ENCODE measurements at regions not wholly inside any gene's neighbourhood (a gene's known extent, or its start where the extent isn't known, plus 50 kb on each side); places are given as distances from the start of the nearest gene placed in this dataset.

GRCh38 chr1:199010492-199010891 is 371.7 kb downstream of the PTPRC start:
- no peaks in the 10 kb centered on the region for H3K9me3 ChIP-seq
- peaks cover 0 to 9% (median 0%) of the 10 kb centered on the region in 4 donors for H3K4me1 ChIP-seq
- TF ChIP-seq, protein P1, sequence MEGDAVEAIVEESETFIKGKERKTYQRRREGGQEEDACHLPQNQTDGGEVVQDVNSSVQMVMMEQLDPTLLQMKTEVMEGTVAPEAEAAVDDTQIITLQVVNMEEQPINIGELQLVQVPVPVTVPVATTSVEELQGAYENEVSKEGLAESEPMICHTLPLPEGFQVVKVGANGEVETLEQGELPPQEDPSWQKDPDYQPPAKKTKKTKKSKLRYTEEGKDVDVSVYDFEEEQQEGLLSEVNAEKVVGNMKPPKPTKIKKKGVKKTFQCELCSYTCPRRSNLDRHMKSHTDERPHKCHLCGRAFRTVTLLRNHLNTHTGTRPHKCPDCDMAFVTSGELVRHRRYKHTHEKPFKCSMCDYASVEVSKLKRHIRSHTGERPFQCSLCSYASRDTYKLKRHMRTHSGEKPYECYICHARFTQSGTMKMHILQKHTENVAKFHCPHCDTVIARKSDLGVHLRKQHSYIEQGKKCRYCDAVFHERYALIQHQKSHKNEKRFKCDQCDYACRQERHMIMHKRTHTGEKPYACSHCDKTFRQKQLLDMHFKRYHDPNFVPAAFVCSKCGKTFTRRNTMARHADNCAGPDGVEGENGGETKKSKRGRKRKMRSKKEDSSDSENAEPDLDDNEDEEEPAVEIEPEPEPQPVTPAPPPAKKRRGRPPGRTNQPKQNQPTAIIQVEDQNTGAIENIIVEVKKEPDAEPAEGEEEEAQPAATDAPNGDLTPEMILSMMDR (IDR thresholded peaks at IDR 0.05), result no peak
- intact Hi-C loops (cut with DNase I; ENCODE audit: low total_unique reads), result no loop called here
- H3K4me3 ChIP-seq, result no peak overlapping the region
- no peak for DNase-seq
- H3K27me3 ChIP-seq, result no peaks in the 10 kb centered on the region
- no peak overlapping the region for H3K27ac ChIP-seq
- no peaks in the 10 kb centered on the region for H3K36me3 ChIP-seq

- no peak overlapping the region for H3K4me3 ChIP-seq
- TF ChIP-seq, protein P1 (IDR thresholded peaks at IDR 0.05), result no peak
- H3K27me3 ChIP-seq, result no peaks in the 10 kb centered on the region
- DNase-seq, result no peak
- no peaks in the 10 kb centered on the region for H3K9me3 ChIP-seq
- H3K36me3 ChIP-seq, result no peaks in the 10 kb centered on the region
- peaks cover 0 to 9% (median 0%) of the 10 kb centered on the region in 4 donors for H3K4me1 ChIP-seq
- intact Hi-C loops (cut with DNase I; ENCODE audit: low total_unique reads), result no loop called here
- no peak overlapping the region for H3K27ac ChIP-seq
Measured at GRCh38 chr1:199010933-199011332, 372.1 kb downstream of the PTPRC start.

GRCh38 chr1:199015799-199016198 is 377.0 kb downstream of the PTPRC start:
- TF ChIP-seq, protein P1 (IDR thresholded peaks at IDR 0.05), result no peak

DNA sequence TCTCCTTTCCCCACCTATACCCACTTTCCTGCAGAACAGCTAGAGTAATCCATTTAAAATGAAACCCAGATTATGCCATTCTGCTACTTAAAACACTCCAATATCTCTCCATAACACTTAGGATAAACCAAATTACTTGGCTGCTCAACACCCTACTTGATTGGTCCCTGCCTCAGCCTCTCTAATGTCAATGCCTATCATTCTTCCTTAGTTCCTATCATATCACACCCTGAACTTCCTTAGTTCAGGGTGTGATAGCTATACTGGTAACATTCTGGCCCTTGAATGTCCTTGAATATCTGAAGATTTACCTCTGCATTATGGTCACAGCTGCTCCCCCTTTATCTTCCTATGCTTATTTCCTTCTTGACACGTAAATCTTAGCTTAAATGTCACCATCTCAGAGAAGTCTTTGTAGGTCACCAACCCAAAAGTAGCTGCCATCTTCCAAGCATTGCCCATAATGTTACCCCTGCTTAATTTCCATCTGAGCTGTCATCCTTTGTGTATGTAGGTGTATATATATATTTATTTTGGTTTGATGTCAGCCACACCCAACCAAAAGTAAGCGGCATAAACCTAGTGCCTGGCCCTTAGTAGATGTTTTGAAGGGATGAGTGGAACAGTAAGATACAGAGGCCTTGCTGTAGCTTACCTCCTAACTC is 379.8 kb downstream of the PTPRC start:
- H3K4me1 ChIP-seq, result no peaks in the 10 kb centered on the region
- TF ChIP-seq, protein P1 (IDR thresholded peaks at IDR 0.05), result no peak
- H3K27me3 ChIP-seq, result no peaks in the 10 kb centered on the region
- intact Hi-C loops (cut with DNase I; ENCODE audit: low total_unique reads), result no loop called here
- H3K4me3 ChIP-seq, result no peak overlapping the region
- H3K27ac ChIP-seq, result no peak overlapping the region
- H3K36me3 ChIP-seq, result no peaks in the 10 kb centered on the region
- no peaks in the 10 kb centered on the region for H3K9me3 ChIP-seq
- no peak for DNase-seq

More at GRCh38 chr1:199015799-199016198, 377.0 kb downstream of the PTPRC start:
- no peak for DNase-seq
- Histone ChIP-seq H3K27me3 (no peaks in the 10 kb centered on the region), H3K36me3 (no peaks in the 10 kb centered on the region), H3K9me3 (no peaks in the 10 kb centered on the region), H3K27ac (no peak overlapping the region), H3K4me1 (no peaks in the 10 kb centered on the region), H3K4me3 (no peak overlapping the region)
- intact Hi-C loops (cut with DNase I; ENCODE audit: low total_unique reads), result no loop called here

GRCh38 chr1:199020051-199020450 is 381.2 kb downstream of the PTPRC start:
- H3K4me3 ChIP-seq, result no peak overlapping the region
- no peak overlapping the region for H3K27ac ChIP-seq
- H3K4me1 ChIP-seq, result no peaks in the 10 kb centered on the region
- no peaks in the 10 kb centered on the region for H3K9me3 ChIP-seq
- DNase-seq, result no peak
- intact Hi-C loops (cut with DNase I; ENCODE audit: low total_unique reads), result no loop called here
- TF ChIP-seq, protein P1 (IDR thresholded peaks at IDR 0.05), result no peak
- no peaks in the 10 kb centered on the region for H3K36me3 ChIP-seq
- H3K27me3 ChIP-seq, result no peaks in the 10 kb centered on the region

Measured in tibial artery (tissue), 4 donors.